Smooth muscle cell (in vitro differentiated cells): ENCODE measurements at regions not wholly inside any gene's neighbourhood (a gene's known extent, or its start where the extent isn't known, plus 50 kb on each side); places are given as distances from the start of the nearest gene placed in this dataset.

Source experiments
- DNase-seq: peaks from one replicate; lab custom pipeline; 2025; ENCODE audit not compliant: unreplicated experiment; lab: John Stamatoyannopoulos, UW
- H2AFZ ChIP-seq: fragments of 200-600 bp; sonication (generic); 2 replicates; pipeline ENCODE4 v1.6.0; 2016; ENCODE audit warnings: antibody characterized with exemption, low read depth, mild to moderate bottlenecking
- H3F3A ChIP-seq: fragments of 200-600 bp; sonication (generic); 2 replicates; pipeline ENCODE4 v1.6.0; 2017; ENCODE audit warnings: antibody characterized with exemption, low read depth
- H3K27ac ChIP-seq: fragments of 200-600 bp; sonication (generic); 2 replicates; pipeline ENCODE4 v1.5.1; 2016; ENCODE audit warnings: low read depth, mild to moderate bottlenecking
- H3K27me3 ChIP-seq: fragments of 200-600 bp; sonication (generic); 2 replicates; pipeline ENCODE4 v1.6.1; 2016; ENCODE audit warnings: low read depth, mild to moderate bottlenecking
- H3K36me3 ChIP-seq: fragments of 200-600 bp; sonication (generic); 2 replicates; pipeline ENCODE4 v1.5.1; 2016; ENCODE audit warnings: low read depth
- H3K4me1 ChIP-seq: fragments of 200-600 bp; sonication (generic); 2 replicates; pipeline ENCODE4 v1.5.1; 2016; ENCODE audit warnings: low read depth
- H3K4me2 ChIP-seq: fragments of 200-600 bp; sonication (generic); 2 replicates; pipeline ENCODE4 v1.6.0; 2016; ENCODE audit warnings: mild to moderate bottlenecking
- H3K4me3 ChIP-seq: fragments of 200-600 bp; sonication (generic); 2 replicates; pipeline ENCODE4 v1.5.1; 2016; ENCODE audit warnings: mild to moderate bottlenecking
- H3K79me2 ChIP-seq: fragments of 200-600 bp; sonication (generic); 2 replicates; pipeline ENCODE4 v1.6.0; 2016; ENCODE audit warnings: low read depth, mild to moderate bottlenecking
- H3K9ac ChIP-seq: fragments of 200-600 bp; sonication (generic); 2 replicates; pipeline ENCODE4 v1.6.0; 2016; ENCODE audit warnings: low read depth
- H3K9me3 ChIP-seq: fragments of 200-600 bp; sonication (generic); replicated peaks from 2 replicates; pipeline ENCODE4 v1.5.1; 2016; ENCODE audit warnings: low read depth
- H4K20me1 ChIP-seq: fragments of 200-600 bp; sonication (generic); 2 replicates; pipeline ENCODE4 v1.6.0; 2016; ENCODE audit warnings: low read depth
- WGBS: methylation state at CpG from one replicate; pipeline ENCODE4 v1.1.7; 2016; ENCODE audit warnings: low lambda C conversion rate; 5-methylcytosine and 5-hydroxymethylcytosine counted together
- TF ChIP-seq, protein P1 (sequence below): fragments of 200-600 bp; sonication (generic); IDR thresholded peaks from 2 replicates; pipeline ENCODE4 v1.5.1; 2017; ENCODE audit warnings: borderline replicate concordance, mild to moderate bottlenecking, antibody characterized with exemption; ENCODE audit not compliant: insufficient read depth, poor library complexity, severe bottlenecking

- WGBS, result 52% methylated on average over 1 of the region's 1 CpG
- TF ChIP-seq, protein P1, sequence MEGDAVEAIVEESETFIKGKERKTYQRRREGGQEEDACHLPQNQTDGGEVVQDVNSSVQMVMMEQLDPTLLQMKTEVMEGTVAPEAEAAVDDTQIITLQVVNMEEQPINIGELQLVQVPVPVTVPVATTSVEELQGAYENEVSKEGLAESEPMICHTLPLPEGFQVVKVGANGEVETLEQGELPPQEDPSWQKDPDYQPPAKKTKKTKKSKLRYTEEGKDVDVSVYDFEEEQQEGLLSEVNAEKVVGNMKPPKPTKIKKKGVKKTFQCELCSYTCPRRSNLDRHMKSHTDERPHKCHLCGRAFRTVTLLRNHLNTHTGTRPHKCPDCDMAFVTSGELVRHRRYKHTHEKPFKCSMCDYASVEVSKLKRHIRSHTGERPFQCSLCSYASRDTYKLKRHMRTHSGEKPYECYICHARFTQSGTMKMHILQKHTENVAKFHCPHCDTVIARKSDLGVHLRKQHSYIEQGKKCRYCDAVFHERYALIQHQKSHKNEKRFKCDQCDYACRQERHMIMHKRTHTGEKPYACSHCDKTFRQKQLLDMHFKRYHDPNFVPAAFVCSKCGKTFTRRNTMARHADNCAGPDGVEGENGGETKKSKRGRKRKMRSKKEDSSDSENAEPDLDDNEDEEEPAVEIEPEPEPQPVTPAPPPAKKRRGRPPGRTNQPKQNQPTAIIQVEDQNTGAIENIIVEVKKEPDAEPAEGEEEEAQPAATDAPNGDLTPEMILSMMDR, result no peak
These were observed 226.5 kb upstream of the STEAP1 start for GRCh38 chr7:89927762-89928161.

GRCh38 chr7:89928451-89928850 lies 225.8 kb upstream of the STEAP1 start:
- Histone ChIP-seq H3K4me3 (no peak overlapping the region), H3K79me2 (no peaks in the 10 kb centered on the region), H3K27ac (no peak overlapping the region), H3K36me3 (no peaks in the 10 kb centered on the region), H3K9ac (no peak overlapping the region), H3K27me3 (peaks cover 4% of the 10 kb centered on the region), H3F3A (no peaks in the 10 kb centered on the region), H2AFZ (no peak overlapping the region), H4K20me1 (no peaks in the 10 kb centered on the region), H3K4me1 (no peaks in the 10 kb centered on the region), H3K9me3 (no peaks in the 10 kb centered on the region), H3K4me2 (no peak overlapping the region)
- WGBS, result 100% methylated on average over 1 of the region's 1 CpG
- no peak for DNase-seq
- TF ChIP-seq, protein P1, result no peak

More at GRCh38 chr7:89927762-89928161, 226.5 kb upstream of the STEAP1 start:
- H2AFZ ChIP-seq, result no peak overlapping the region
- no peak overlapping the region for H3K4me2 ChIP-seq
- no peak for DNase-seq
- H3K27me3 ChIP-seq, result peaks cover 4% of the 10 kb centered on the region
- H3K9me3 ChIP-seq, result no peaks in the 10 kb centered on the region
- H3K36me3 ChIP-seq, result no peaks in the 10 kb centered on the region
- no peaks in the 10 kb centered on the region for H3K79me2 ChIP-seq
- H3K27ac ChIP-seq, result no peak overlapping the region
- H3K4me3 ChIP-seq, result no peak overlapping the region
- no peaks in the 10 kb centered on the region for H3K4me1 ChIP-seq
- no peak overlapping the region for H3K9ac ChIP-seq
- no peaks in the 10 kb centered on the region for H3F3A ChIP-seq
- no peaks in the 10 kb centered on the region for H4K20me1 ChIP-seq

DNA sequence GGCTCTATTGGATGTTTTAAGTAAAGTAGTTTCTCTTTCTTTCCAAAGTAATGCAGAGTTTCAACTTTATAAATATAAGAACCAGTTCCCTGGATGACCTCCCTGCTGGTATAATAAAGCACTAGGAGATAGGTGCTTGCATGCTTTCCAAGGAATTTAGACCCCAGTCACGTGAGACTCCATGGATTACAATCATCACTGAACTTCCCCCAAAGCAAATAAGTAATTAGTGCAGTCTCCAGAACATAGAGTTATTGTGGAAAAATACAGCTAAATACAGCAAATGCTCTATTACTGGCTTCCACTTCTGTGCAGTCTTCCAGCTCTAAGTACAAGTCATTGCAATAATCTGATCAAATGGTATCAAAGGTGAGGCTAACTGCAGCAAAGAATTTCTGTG lies 220.2 kb upstream of the STEAP1 start:
- Histone ChIP-seq H3K79me2 (no peaks in the 10 kb centered on the region), H3F3A (no peaks in the 10 kb centered on the region), H3K9me3 (no peaks in the 10 kb centered on the region), H3K4me1 (no peaks in the 10 kb centered on the region), H3K9ac (no peak overlapping the region), H2AFZ (no peak overlapping the region), H3K4me2 (no peak overlapping the region), H3K36me3 (no peaks in the 10 kb centered on the region), H3K27ac (no peak overlapping the region), H3K27me3 (peaks cover 6% of the 10 kb centered on the region), H3K4me3 (no peak overlapping the region), H4K20me1 (no peaks in the 10 kb centered on the region)
- TF ChIP-seq, protein P1, result no peak
- no peak for DNase-seq
- 61% methylated on average over 1 of the region's 1 CpG for WGBS

DNA sequence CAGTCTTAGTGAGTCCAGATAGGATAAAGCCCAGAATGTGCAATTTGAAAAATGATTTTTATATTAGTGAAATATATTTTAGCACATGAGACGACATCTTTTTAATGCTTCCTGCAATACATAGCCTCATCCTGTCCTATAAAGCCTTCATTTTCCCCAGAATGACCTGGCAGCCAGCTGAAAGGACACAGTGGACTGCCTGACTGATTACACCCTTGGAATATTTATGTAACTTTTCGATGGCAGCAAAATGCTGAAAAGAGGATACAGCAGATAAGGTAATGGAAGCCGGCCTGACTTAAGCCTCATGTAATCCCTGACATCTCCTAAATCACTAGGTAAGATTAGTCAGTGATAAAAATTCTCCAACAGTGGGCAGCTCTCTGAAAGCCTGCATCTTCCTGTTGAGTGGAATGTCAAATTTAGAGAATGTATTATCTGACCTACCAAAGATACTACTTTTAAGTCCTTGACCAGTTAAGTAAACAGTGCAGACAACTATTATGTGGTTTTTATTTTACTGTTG lies 210.7 kb upstream of the STEAP1 start:
- Histone ChIP-seq H3K9me3 (no peaks in the 10 kb centered on the region), H2AFZ (no peak overlapping the region), H3K9ac (no peak overlapping the region), H3K4me2 (no peak overlapping the region), H3K27ac (no peak overlapping the region), H3F3A (no peaks in the 10 kb centered on the region), H3K4me1 (no peaks in the 10 kb centered on the region), H4K20me1 (no peaks in the 10 kb centered on the region), H3K27me3 (peaks cover 14% of the 10 kb centered on the region), H3K4me3 (no peak overlapping the region), H3K79me2 (no peaks in the 10 kb centered on the region), H3K36me3 (no peaks in the 10 kb centered on the region)
- no peak for DNase-seq
- TF ChIP-seq, protein P1, result no peak
- 25% methylated on average over 3 of the region's 3 CpGs for WGBS
